ENCODE measurements at regions not wholly inside any gene's neighbourhood (a gene's known extent, or its start where the extent isn't known, plus 50 kb on each side); places are given as distances from the start of the nearest gene placed in this dataset.
"Not testable (repeated sequence)": the region's sequence is repeated elsewhere in the genome, so short reads cannot be mapped to it uniquely, and the experiment has no call there.

DNA sequence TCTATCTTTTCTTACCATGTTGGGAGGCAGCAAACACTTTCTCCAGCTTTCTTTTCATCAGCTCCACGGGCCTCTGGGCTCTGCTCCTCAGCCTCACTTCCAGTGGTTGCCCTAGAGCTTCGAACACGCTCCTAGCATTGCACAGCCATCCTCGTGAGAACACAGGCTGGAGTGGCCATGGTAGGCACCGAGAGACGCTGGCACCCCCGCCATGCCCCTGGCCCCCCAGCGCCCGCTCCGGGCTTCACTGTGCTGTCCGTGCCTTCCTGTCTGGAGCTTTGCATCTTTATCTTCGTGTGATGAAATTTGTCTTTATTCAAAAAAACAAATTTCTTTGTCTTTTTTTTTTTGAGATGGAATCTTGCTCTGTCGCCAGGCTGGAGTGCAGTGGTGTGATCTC lies 352.2 kb downstream of the TMEM121 start:
- no peaks in the 10 kb centered on the region for H3K4me1 Mint-ChIP-seq (ENCODE audit: low read depth)
- DNase-seq (ENCODE audit: low spot score, unreplicated experiment), result no peak
- H3K36me3 Mint-ChIP-seq (ENCODE audit: insufficient read depth), result peaks cover 3% of the 10 kb centered on the region
- peaks cover 38% of the 10 kb centered on the region for H3K9me3 Mint-ChIP-seq (ENCODE audit: low read depth)
- TF ChIP-seq, protein P1, sequence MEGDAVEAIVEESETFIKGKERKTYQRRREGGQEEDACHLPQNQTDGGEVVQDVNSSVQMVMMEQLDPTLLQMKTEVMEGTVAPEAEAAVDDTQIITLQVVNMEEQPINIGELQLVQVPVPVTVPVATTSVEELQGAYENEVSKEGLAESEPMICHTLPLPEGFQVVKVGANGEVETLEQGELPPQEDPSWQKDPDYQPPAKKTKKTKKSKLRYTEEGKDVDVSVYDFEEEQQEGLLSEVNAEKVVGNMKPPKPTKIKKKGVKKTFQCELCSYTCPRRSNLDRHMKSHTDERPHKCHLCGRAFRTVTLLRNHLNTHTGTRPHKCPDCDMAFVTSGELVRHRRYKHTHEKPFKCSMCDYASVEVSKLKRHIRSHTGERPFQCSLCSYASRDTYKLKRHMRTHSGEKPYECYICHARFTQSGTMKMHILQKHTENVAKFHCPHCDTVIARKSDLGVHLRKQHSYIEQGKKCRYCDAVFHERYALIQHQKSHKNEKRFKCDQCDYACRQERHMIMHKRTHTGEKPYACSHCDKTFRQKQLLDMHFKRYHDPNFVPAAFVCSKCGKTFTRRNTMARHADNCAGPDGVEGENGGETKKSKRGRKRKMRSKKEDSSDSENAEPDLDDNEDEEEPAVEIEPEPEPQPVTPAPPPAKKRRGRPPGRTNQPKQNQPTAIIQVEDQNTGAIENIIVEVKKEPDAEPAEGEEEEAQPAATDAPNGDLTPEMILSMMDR (IDR thresholded peaks at IDR 0.05; ENCODE audit: unreplicated experiment), result no peak
- no peaks in the 10 kb centered on the region for H3K27me3 Mint-ChIP-seq
- H3K27ac Mint-ChIP-seq, result no peak overlapping the region
- H3K4me3 Mint-ChIP-seq (ENCODE audit: low read depth), result no peak overlapping the region

GRCh38 chr14:105879503-105879866 lies 353.1 kb downstream of the TMEM121 start:
- Mint-ChIP-seq H3K36me3 (ENCODE audit: insufficient read depth) (peaks cover 3% of the 10 kb centered on the region), H3K27me3 (no peaks in the 10 kb centered on the region), H3K9me3 (ENCODE audit: low read depth) (peaks cover 29% of the 10 kb centered on the region), H3K4me1 (ENCODE audit: low read depth) (no peaks in the 10 kb centered on the region), H3K27ac (no peak overlapping the region), H3K4me3 (ENCODE audit: low read depth) (no peak overlapping the region)
- TF ChIP-seq, protein P1 (IDR thresholded peaks at IDR 0.05; ENCODE audit: unreplicated experiment), result no peak
- no peak for DNase-seq (ENCODE audit: low spot score, unreplicated experiment)

DNA sequence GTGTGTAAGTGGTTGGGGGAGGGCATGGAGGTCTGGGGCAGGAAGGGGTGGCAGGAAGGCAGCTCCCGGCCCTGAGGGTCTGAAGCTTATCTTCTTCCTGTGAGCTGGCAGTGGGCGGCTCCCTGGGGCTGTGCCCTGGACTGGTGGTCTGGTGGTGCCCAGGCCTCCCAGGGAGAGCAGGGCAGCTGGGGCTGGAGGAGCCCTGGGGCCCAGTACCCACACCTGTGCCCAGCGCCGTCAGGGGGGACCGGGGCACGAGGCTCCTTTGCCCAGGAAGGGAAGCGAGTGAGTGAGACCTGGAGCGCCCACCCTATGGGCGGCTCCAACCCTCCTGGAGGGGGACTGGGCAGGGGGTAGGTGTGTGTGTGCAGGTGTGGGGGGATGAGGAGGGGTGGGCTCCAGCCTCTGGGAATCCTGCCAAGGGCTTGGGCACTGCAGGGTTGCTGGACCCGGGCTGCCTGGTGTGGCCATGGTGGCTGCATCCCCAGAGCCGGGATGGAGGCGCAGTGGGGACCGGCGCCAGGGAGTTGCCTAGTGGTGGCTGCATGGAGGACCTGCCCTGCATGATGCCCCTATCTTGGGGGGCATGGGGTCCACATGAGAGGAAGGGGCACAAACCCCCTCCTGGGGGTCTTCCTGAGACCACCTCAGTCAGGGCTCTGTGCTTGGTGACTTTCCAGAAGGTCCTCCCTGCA lies 353.6 kb downstream of the TMEM121 start:
- TF ChIP-seq, protein P1 (IDR thresholded peaks at IDR 0.05; ENCODE audit: unreplicated experiment), result no peak
- Mint-ChIP-seq H3K9me3 (ENCODE audit: low read depth) (peaks cover 24% of the 10 kb centered on the region), H3K27ac (no peak overlapping the region), H3K4me3 (ENCODE audit: low read depth) (no peak overlapping the region), H3K4me1 (ENCODE audit: low read depth) (no peaks in the 10 kb centered on the region), H3K36me3 (ENCODE audit: insufficient read depth) (peaks cover 3% of the 10 kb centered on the region), H3K27me3 (no peaks in the 10 kb centered on the region)
- DNase-seq (ENCODE audit: low spot score, unreplicated experiment), result no peak

- H3K9me3 Mint-ChIP-seq (ENCODE audit: low read depth), result peaks cover 21% of the 10 kb centered on the region
- no peak for DNase-seq (ENCODE audit: low spot score, unreplicated experiment)
- peaks cover 3% of the 10 kb centered on the region for H3K36me3 Mint-ChIP-seq (ENCODE audit: insufficient read depth)
- H3K4me1 Mint-ChIP-seq (ENCODE audit: low read depth), result no peaks in the 10 kb centered on the region
- H3K27me3 Mint-ChIP-seq, result no peaks in the 10 kb centered on the region
- TF ChIP-seq, protein P1 (IDR thresholded peaks at IDR 0.05; ENCODE audit: unreplicated experiment), result no peak
- no peak overlapping the region for H3K4me3 Mint-ChIP-seq (ENCODE audit: low read depth)
- H3K27ac Mint-ChIP-seq, result no peak overlapping the region
Observed at GRCh38 chr14:105880616-105881015, 354.2 kb downstream of the TMEM121 start.

DNA sequence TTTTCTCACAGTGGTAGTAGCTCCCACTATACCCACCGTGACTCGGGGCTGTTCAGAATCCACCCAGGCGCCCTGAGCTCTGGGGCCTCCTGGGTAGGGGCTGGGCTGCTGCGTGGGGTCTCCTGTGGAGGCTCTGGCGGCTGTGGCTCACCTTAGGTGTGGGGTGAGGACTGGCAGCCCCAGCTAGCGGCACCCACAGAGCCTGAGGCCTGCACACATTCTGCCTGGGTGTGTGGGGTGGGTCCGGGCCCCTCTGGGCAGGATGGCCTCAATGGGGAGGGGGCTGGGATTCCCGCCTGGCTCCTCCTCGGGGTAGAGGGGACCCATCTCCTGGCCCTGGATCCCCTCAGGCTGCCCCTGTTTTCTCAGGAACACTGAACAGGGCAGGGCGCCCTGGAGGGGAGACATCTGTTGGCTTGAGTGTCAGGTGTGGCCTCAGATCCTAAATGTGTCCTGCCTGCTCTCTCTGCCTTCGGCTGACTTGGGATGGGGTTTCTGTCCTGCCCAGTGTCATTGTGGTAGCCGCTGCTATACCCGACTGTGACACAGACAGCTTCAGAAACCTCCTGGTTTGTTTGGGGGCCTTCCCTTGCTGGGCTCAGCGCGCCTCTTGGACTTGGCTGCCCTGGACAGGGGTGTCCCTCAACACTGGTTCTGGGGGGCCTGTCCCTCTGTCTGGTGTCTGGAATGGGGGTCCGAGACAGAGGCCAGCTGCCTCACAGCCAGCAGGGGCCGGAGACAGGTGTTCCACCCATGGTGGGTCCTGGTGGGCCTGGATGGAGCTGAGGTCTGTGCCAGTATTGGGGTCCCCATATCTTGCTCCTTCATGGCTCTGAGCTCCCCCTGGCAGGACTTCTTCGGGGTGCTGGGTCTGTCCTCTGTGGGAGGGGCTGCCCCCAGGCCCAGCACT lies 354.9 kb downstream of the TMEM121 start:
- DNase-seq (ENCODE audit: low spot score, unreplicated experiment), result no peak
- TF ChIP-seq, protein P1 (IDR thresholded peaks at IDR 0.05; ENCODE audit: unreplicated experiment), result no peak
- Mint-ChIP-seq H3K27me3 (no peaks in the 10 kb centered on the region), H3K27ac (no peak overlapping the region), H3K4me1 (ENCODE audit: low read depth) (no peaks in the 10 kb centered on the region), H3K36me3 (ENCODE audit: insufficient read depth) (peaks cover 3% of the 10 kb centered on the region), H3K9me3 (ENCODE audit: low read depth) (peaks cover 15% of the 10 kb centered on the region), H3K4me3 (ENCODE audit: low read depth) (no peak overlapping the region)

GRCh38 chr14:105882011-105882410 lies 355.6 kb downstream of the TMEM121 start:
- not testable (repeated sequence) for H3K27me3 Mint-ChIP-seq; H3K27ac Mint-ChIP-seq; H3K36me3 Mint-ChIP-seq (ENCODE audit: insufficient read depth); H3K9me3 Mint-ChIP-seq (ENCODE audit: low read depth); H3K4me1 Mint-ChIP-seq (ENCODE audit: low read depth); H3K4me3 Mint-ChIP-seq (ENCODE audit: low read depth); DNase-seq (ENCODE audit: low spot score, unreplicated experiment)

Data from progenitor cell of endocrine pancreas (in vitro differentiated cells).